Ascending aorta (tissue), 2 donors: ENCODE measurements at regions not wholly inside any gene's neighbourhood (a gene's known extent, or its start where the extent isn't known, plus 50 kb on each side); places are given as distances from the start of the nearest gene placed in this dataset.

Experiments
- DNase-seq, 2 donors: peaks; one replicate each; pipeline ENCODE4 v3.0.0-alpha.2; 2019; ENCODE audit warnings: low spot score in 2 of 2
- H3K27ac ChIP-seq, 2 donors: fragments of 200-600 bp; sonication (generic); one replicate each; pipeline ENCODE4 v1.5.1; 2016 to 2017; ENCODE audit warnings: mild to moderate bottlenecking in 1 of 2
- H3K27me3 ChIP-seq: fragments of 200-600 bp; sonication (generic); one replicate; pipeline ENCODE4 v1.5.1; 2017
- H3K36me3 ChIP-seq, 2 donors: fragments of 200-600 bp; sonication (generic); one replicate each; pipeline ENCODE4 v1.5.1; 2016
- H3K4me1 ChIP-seq, 2 donors: fragments of 200-600 bp; sonication (generic); one replicate each; pipeline ENCODE4 v1.5.1; 2016 to 2017; ENCODE audit warnings: mild to moderate bottlenecking in 1 of 2
- H3K4me3 ChIP-seq, 2 donors: fragments of 200-600 bp; sonication (generic); one replicate each; pipeline ENCODE4 v1.5.1; 2016 to 2017; ENCODE audit warnings: mild to moderate bottlenecking in 1 of 2
- H3K9me3 ChIP-seq, 2 donors: fragments of 200-600 bp; sonication (generic); one replicate each; pipeline ENCODE4 v1.5.1; 2016
- intact Hi-C: fragments of 100-400 bp; cut with DNase I; formaldehyde crosslinking; loops from one replicate; pipeline ENCODE4 v1.15.1; 2023
- TF ChIP-seq, protein P1 (sequence below), 3 experiments: fragments of 200-600 bp in 2 of 3; fragments of 450-650 bp in 1 of 3; sonication (generic) in 2 of 3; IDR thresholded peaks; one replicate each; pipeline ENCODE4 v1.5.1; 2016 to 2019; ENCODE audit warnings: antibody characterized with exemption in 3 of 3, mild to moderate bottlenecking in 1 of 3, moderate library complexity in 1 of 3

DNA sequence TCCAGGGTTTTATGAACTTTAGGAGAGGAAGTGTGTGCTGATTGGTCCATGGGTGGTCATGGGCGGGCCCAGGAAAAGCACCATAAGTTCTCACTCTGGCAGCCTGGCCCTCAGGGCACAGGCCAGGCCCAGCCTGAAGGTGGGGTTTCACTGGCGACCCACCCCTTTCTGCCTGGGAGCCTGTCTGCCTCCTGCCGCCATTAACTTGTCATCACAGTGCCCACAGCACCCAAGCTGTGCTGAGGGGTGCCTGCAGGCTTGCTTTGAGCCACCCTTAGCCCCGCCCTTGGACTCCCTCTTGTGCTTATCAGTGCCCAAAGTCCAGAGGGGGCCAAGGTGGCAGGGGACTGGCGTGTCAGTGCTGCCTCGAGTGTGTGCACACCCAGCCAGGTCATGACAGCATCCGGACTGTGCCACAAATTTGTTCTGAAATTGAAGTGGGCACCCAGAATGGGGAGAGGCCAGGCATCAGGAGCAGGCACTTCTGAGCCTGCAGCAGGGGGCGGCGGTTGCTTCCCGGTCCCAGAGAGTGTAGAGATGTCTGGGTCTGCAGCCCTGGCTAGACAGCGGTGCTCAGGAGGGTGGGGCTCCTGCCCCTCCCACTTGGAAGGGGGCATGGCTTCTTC is 455.6 kb downstream of the TMA16 start:
- no peak for DNase-seq
- TF ChIP-seq, protein P1, sequence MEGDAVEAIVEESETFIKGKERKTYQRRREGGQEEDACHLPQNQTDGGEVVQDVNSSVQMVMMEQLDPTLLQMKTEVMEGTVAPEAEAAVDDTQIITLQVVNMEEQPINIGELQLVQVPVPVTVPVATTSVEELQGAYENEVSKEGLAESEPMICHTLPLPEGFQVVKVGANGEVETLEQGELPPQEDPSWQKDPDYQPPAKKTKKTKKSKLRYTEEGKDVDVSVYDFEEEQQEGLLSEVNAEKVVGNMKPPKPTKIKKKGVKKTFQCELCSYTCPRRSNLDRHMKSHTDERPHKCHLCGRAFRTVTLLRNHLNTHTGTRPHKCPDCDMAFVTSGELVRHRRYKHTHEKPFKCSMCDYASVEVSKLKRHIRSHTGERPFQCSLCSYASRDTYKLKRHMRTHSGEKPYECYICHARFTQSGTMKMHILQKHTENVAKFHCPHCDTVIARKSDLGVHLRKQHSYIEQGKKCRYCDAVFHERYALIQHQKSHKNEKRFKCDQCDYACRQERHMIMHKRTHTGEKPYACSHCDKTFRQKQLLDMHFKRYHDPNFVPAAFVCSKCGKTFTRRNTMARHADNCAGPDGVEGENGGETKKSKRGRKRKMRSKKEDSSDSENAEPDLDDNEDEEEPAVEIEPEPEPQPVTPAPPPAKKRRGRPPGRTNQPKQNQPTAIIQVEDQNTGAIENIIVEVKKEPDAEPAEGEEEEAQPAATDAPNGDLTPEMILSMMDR (IDR thresholded peaks at IDR 0.05): no peak

DNA sequence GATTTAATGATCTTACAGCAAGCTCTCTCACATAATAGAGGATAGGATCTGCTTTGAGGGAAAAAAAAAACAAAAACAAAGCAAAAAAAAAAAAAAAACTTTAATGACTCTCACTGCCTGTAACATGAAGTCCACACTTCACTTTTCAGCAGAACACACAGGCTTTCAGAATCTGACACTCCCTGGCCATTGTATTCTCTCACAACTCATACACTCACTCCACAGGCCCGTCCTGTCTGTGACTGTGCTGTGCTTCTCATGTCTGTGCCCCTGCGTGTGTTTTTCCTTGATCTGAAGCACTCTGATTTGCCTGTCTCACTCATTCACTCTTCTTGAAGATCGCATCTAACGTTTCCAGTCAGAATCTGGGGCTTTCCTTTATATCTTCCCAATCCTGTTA is 460.8 kb downstream of the TMA16 start:
- Histone ChIP-seq H3K9me3 (no peaks in the 10 kb centered on the region), H3K36me3 (no peaks in the 10 kb centered on the region), H3K4me3 (no peak overlapping the region), H3K27me3 (no peaks in the 10 kb centered on the region), H3K27ac (no peak overlapping the region), H3K4me1 (no peaks in the 10 kb centered on the region)
- DNase-seq: no peak
- TF ChIP-seq, protein P1 (IDR thresholded peaks at IDR 0.05): no peak
- intact Hi-C loops: no loop called here

More for the DNA sequence above, 455.6 kb downstream of the TMA16 start:
- no peak overlapping the region for H3K4me3 ChIP-seq
- H3K9me3 ChIP-seq: no peaks in the 10 kb centered on the region
- H3K27ac ChIP-seq: no peak overlapping the region
- H3K4me1 ChIP-seq: no peaks in the 10 kb centered on the region
- no peaks in the 10 kb centered on the region for H3K36me3 ChIP-seq
- intact Hi-C loops: no loop called here
- no peaks in the 10 kb centered on the region for H3K27me3 ChIP-seq

DNA sequence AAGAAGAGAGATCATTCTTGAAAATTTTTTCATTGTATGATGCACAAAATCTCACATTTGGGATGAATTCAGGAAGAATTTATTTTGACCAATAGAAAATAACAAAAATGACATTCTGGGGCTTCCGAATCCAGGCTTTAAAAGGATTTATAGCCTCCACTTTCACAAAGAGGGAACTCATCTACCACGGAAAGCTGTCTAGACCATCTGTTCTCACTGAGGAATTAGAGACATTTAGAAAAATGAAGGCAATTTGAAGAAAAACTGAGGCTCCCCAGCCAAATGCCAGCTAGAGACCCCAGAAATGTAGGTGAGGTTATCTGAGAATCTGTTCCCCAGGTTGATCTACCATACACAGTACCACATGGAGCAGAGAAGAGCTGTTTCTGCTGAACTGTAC is 464.3 kb downstream of the TMA16 start:
- Histone ChIP-seq H3K4me3 (no peak overlapping the region), H3K27me3 (no peaks in the 10 kb centered on the region), H3K9me3 (no peaks in the 10 kb centered on the region), H3K27ac (no peak overlapping the region), H3K4me1 (no peaks in the 10 kb centered on the region), H3K36me3 (no peaks in the 10 kb centered on the region)
- no peak for DNase-seq
- TF ChIP-seq, protein P1 (IDR thresholded peaks at IDR 0.05): no peak
- intact Hi-C loops: no loop called here

DNA sequence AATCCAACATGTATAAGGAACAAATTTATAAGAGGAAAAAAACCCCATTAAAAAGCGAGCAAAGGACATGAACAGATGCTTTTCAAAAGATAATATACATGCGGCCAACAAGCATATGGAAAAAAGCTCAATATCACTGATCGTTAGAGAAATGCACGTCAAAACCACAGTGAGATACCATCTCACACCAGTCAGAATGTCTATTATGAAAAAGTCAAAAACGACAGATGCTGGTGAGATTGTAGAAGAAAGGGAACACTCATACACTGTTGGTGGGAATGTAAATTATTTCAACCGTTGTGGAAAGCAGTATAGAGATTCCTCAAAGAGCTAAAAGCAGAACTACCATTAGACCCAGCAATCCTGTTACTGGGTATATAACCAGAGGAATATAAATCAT is 465.4 kb downstream of the TMA16 start:
- Histone ChIP-seq H3K9me3 (no peaks in the 10 kb centered on the region), H3K36me3 (no peaks in the 10 kb centered on the region)
- TF ChIP-seq, protein P1 (IDR thresholded peaks at IDR 0.05): no peak

DNA sequence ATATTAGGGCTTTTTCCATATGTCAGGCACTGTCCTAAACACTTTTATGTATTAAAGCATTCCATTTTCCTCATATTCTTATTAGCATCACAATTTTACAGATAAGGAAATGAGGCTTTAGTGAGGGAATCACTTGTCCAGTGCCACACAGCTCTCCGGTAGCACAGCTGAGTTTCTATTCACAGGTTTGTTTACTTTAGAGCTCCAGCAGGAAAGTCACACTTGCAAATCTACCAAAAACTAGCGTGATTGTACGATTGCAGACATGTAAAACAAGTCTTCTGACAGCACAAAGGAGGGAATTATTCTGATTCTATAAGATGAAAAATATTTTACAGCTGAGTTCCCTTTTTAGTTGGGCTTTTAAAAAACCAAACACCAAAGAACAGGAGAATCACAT is 472.1 kb downstream of the TMA16 start:
- DNase-seq: no peak
- intact Hi-C loops: no loop called here
- Histone ChIP-seq H3K27me3 (no peaks in the 10 kb centered on the region), H3K27ac (no peak overlapping the region), H3K4me3 (no peak overlapping the region), H3K4me1 (no peaks in the 10 kb centered on the region), H3K9me3 (no peaks in the 10 kb centered on the region), H3K36me3 (no peaks in the 10 kb centered on the region)
- TF ChIP-seq, protein P1 (IDR thresholded peaks at IDR 0.05): no peak

More for the DNA sequence above, 465.4 kb downstream of the TMA16 start:
- no peaks in the 10 kb centered on the region for H3K27me3 ChIP-seq
- no peak overlapping the region for H3K4me3 ChIP-seq
- H3K4me1 ChIP-seq: no peaks in the 10 kb centered on the region
- intact Hi-C loops: no loop called here
- no peak for DNase-seq
- no peak overlapping the region for H3K27ac ChIP-seq

DNA sequence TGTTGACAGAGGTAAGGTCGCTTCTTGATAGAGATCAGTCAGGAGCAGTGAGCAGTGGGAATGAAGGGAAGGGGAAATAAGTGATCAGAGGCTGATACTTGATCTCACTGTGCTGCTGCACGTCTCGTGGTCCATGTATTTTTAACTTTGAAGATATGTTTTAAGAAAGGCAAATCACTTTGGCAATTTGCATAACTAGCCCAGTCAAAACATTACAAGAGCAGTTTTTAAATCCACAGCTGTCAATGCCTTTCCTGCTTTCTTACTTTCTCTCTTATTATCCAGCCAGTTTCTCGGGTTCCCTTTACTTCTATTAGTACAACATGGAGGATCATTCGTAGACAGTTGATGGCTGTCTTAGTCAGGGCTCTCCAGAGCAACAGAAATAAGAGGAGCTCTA is 472.8 kb downstream of the TMA16 start:
- Histone ChIP-seq H3K4me3 (no peak overlapping the region), H3K27ac (no peak overlapping the region), H3K27me3 (no peaks in the 10 kb centered on the region), H3K4me1 (no peaks in the 10 kb centered on the region), H3K9me3 (no peaks in the 10 kb centered on the region), H3K36me3 (no peaks in the 10 kb centered on the region)
- DNase-seq: no peak
- TF ChIP-seq, protein P1 (IDR thresholded peaks at IDR 0.05): no peak
- intact Hi-C loops: no loop called here
